GM19463 (cell line): ENCODE measurements at regions not wholly inside any gene's neighbourhood (a gene's known extent, or its start where the extent isn't known, plus 50 kb on each side); places are given as distances from the start of the nearest gene placed in this dataset.
"Not testable (repeated sequence)": the region's sequence is repeated elsewhere in the genome, so short reads cannot be mapped to it uniquely, and the experiment has no call there.

Experiments used
- ATAC-seq: cut with Tn5 transposase; IDR thresholded peaks from one replicate; pipeline ENCODE4 v1.9.1; 2021; ENCODE audit warnings: mild to moderate bottlenecking, moderate library complexity; ENCODE audit not compliant: unreplicated experiment

- no peak for ATAC-seq
Measured at GRCh38 chr7:35908331-35909216, 107.7 kb downstream of the SEPTIN7 start.

GRCh38 chr7:35909870-35910357 is 109.1 kb downstream of the SEPTIN7 start:
- ATAC-seq, result no peak

- ATAC-seq, result not testable (repeated sequence)
Measured at GRCh38 chr7:35910621-35911020, 109.8 kb downstream of the SEPTIN7 start.

GRCh38 chr7:35913350-35913749 is 112.5 kb downstream of the SEPTIN7 start:
- not testable (repeated sequence) for ATAC-seq

GRCh38 chr7:35914214-35914613 is 113.4 kb downstream of the SEPTIN7 start:
- ATAC-seq, result not testable (repeated sequence)

GRCh38 chr7:35915247-35915955 is 114.5 kb downstream of the SEPTIN7 start:
- not testable (repeated sequence) for ATAC-seq

GRCh38 chr7:35918217-35918616 is 117.4 kb downstream of the SEPTIN7 start:
- not testable (repeated sequence) for ATAC-seq

GRCh38 chr7:35919607-35920006 is 118.8 kb downstream of the SEPTIN7 start:
- ATAC-seq, result peak; percentile 70

GRCh38 chr7:35921338-35921737 is 120.5 kb downstream of the SEPTIN7 start:
- not testable (repeated sequence) for ATAC-seq

- not testable (repeated sequence) for ATAC-seq
Measured at GRCh38 chr7:35924668-35925067, 123.8 kb downstream of the SEPTIN7 start.

GRCh38 chr7:35926966-35927365 is 126.1 kb downstream of the SEPTIN7 start:
- not testable (repeated sequence) for ATAC-seq

GRCh38 chr7:35931134-35931533 is 130.3 kb downstream of the SEPTIN7 start:
- ATAC-seq, result not testable (repeated sequence)

- not testable (repeated sequence) for ATAC-seq
Measured at GRCh38 chr7:35931551-35931950, 130.7 kb downstream of the SEPTIN7 start.

GRCh38 chr7:35940695-35941094 is 139.8 kb downstream of the SEPTIN7 start:
- ATAC-seq, result not testable (repeated sequence)

GRCh38 chr7:35945621-35946020 is 144.8 kb downstream of the SEPTIN7 start:
- not testable (repeated sequence) for ATAC-seq

GRCh38 chr7:35955735-35956134 is 154.9 kb downstream of the SEPTIN7 start:
- not testable (repeated sequence) for ATAC-seq

GRCh38 chr7:35956988-35957387 is 156.1 kb downstream of the SEPTIN7 start:
- ATAC-seq, result not testable (repeated sequence)

GRCh38 chr7:35961260-35961659 is 160.4 kb downstream of the SEPTIN7 start:
- not testable (repeated sequence) for ATAC-seq

- not testable (repeated sequence) for ATAC-seq
Measured at GRCh38 chr7:35962607-35963006, 161.8 kb downstream of the SEPTIN7 start.

- ATAC-seq, result no peak
Measured at GRCh38 chr7:35967366-35968139, 166.7 kb downstream of the SEPTIN7 start.
